ENCODE measurements at regions not wholly inside any gene's neighbourhood (a gene's known extent, or its start where the extent isn't known, plus 50 kb on each side); places are given as distances from the start of the nearest gene placed in this dataset.

DNA sequence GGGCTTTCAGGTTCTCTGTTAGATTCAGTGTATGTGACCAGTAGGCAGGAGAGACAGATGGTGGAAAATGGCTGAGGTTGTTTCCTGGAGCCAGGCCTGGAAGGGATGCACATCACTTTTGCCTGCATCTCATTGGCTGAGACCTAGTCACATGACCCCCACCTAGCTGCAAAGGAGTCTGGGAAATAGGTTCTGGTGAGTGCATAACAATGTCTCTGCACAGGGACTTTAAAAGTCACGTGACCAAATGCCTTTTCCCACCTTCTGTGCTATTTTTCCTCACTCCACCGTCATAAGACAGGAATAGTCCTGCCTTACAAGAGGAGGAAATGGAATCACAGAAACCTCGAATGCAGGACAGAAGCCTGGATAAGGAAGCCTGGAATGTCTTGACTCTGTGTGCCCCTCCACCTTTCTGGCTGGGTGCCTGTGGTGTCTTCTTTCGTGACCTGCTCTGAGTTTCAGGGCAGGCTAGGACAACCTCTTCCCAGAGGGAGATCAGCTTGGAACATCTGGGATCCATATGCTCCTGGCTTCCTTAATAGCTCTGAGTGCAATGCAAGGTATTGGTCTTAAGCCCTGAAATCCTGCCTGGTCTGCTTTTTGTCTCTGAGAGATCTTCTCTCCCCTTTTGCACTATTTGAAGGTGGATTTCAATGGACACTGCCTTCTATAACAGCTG lies 139.9 kb upstream of the ZNF438 start:
- TF ChIP-seq, protein P1, sequence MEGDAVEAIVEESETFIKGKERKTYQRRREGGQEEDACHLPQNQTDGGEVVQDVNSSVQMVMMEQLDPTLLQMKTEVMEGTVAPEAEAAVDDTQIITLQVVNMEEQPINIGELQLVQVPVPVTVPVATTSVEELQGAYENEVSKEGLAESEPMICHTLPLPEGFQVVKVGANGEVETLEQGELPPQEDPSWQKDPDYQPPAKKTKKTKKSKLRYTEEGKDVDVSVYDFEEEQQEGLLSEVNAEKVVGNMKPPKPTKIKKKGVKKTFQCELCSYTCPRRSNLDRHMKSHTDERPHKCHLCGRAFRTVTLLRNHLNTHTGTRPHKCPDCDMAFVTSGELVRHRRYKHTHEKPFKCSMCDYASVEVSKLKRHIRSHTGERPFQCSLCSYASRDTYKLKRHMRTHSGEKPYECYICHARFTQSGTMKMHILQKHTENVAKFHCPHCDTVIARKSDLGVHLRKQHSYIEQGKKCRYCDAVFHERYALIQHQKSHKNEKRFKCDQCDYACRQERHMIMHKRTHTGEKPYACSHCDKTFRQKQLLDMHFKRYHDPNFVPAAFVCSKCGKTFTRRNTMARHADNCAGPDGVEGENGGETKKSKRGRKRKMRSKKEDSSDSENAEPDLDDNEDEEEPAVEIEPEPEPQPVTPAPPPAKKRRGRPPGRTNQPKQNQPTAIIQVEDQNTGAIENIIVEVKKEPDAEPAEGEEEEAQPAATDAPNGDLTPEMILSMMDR (IDR thresholded peaks at IDR 0.05; ENCODE audit: insufficient read depth, low read length, poor library complexity, severe bottlenecking): no peak
- TF ChIP-seq EZH2phosphoT487 (conservative IDR thresholded peaks at IDR 0.05; ENCODE audit: low read length): no peak

All from SU-DHL-6 (cell line).